ENCODE measurements at regions not wholly inside any gene's neighbourhood (a gene's known extent, or its start where the extent isn't known, plus 50 kb on each side); places are given as distances from the start of the nearest gene placed in this dataset.

DNA sequence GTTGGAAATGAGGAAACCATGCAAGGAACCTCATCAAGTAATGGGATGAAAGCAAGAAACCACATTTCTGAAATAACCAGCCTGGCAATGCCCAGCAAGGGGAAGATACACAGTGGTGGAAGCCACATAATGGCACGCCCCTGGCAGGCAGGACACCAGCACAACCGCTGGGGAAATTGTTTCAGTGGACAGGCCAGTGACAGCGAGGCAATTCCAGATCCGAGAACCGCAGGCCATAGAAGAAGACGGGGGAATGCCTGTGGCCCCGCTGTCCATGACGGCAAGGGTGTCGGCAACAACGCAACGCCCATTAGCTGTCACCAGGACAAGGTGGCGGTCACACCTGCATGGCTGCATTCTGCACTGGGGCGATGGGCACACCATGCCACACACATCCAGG lies 1389.6 kb downstream of the BRD1 start:
- Histone ChIP-seq H3K4me3 (no peak overlapping the region), H3K4me1 (no peaks in the 10 kb centered on the region), H3K36me3 (no peaks in the 10 kb centered on the region), H3K9me3 (no peaks in the 10 kb centered on the region), H3K27me3 (peaks cover 0 to 28% (median 0%) of the 10 kb centered on the region in 3 donors), H3K27ac (no peak overlapping the region)
- TF ChIP-seq EP300 (IDR thresholded peaks at IDR 0.05), result no peak
- TF ChIP-seq POLR2A (IDR thresholded peaks at IDR 0.05), result no peak
- TF ChIP-seq, protein P1, sequence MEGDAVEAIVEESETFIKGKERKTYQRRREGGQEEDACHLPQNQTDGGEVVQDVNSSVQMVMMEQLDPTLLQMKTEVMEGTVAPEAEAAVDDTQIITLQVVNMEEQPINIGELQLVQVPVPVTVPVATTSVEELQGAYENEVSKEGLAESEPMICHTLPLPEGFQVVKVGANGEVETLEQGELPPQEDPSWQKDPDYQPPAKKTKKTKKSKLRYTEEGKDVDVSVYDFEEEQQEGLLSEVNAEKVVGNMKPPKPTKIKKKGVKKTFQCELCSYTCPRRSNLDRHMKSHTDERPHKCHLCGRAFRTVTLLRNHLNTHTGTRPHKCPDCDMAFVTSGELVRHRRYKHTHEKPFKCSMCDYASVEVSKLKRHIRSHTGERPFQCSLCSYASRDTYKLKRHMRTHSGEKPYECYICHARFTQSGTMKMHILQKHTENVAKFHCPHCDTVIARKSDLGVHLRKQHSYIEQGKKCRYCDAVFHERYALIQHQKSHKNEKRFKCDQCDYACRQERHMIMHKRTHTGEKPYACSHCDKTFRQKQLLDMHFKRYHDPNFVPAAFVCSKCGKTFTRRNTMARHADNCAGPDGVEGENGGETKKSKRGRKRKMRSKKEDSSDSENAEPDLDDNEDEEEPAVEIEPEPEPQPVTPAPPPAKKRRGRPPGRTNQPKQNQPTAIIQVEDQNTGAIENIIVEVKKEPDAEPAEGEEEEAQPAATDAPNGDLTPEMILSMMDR (IDR thresholded peaks at IDR 0.05), result no peak
- no peak for TF ChIP-seq POLR2AphosphoS5 (IDR thresholded peaks at IDR 0.05)
- WGBS, 5 donors, result 85 to 97% (median 89%) methylated on average over 13 of the region's 13 CpGs
- DNase-seq, result no peak
- intact Hi-C loops (cut with DNase I; ENCODE audit: low total_unique reads), result no loop called here

DNA sequence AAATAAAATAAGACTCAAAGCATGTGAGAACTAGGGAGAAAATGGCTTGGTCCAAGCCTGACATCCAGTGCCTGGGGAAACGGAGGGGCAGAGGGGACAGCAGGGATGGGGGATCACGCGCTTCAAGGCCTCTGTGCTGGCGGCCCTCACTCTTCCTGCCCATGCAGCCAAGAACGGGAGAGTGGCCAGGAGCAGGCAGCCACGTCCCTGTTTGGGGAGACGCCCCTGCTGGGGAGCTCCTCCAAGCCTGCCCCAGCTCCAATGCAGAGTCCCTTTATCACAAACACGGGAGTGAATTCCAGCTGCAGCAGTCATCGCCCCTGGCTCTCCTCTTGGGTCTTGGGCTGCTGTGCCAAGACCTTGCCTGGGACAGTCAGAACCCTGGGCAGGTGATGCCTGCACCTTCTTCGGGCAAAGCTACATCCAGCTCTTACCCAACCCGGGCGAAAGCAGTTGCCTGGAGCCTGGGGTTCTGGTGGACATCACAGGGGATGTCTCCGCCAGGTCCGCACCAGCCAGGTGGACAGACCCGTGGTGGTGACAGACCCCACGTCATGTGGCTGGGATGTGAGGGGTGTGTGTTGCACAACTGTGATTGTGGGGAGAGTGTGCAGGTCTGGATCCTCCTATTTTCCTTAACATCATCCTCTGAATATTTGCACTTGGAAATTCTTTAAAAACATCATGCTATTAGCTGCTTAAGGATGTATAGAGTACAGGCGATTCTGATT lies 1391.3 kb downstream of the BRD1 start:
- Histone ChIP-seq H3K4me3 (no peak overlapping the region), H3K4me1 (peaks cover 0 to 3% (median 0%) of the 10 kb centered on the region in 4 donors), H3K27ac (no peak overlapping the region), H3K36me3 (no peaks in the 10 kb centered on the region), H3K9me3 (no peaks in the 10 kb centered on the region), H3K27me3 (peaks cover 0 to 28% (median 0%) of the 10 kb centered on the region in 3 donors)
- 80 to 85% (median 81%) methylated on average over 7 to 17 of the region's 17 CpGs for WGBS, 5 donors
- no peak for DNase-seq
- intact Hi-C loops (cut with DNase I; ENCODE audit: low total_unique reads), result no loop called here
- TF ChIP-seq, protein P1 (IDR thresholded peaks at IDR 0.05), result no peak
- TF ChIP-seq EP300 (IDR thresholded peaks at IDR 0.05) (no peak), POLR2A (IDR thresholded peaks at IDR 0.05) (no peak), POLR2AphosphoS5 (IDR thresholded peaks at IDR 0.05) (no peak)

DNA sequence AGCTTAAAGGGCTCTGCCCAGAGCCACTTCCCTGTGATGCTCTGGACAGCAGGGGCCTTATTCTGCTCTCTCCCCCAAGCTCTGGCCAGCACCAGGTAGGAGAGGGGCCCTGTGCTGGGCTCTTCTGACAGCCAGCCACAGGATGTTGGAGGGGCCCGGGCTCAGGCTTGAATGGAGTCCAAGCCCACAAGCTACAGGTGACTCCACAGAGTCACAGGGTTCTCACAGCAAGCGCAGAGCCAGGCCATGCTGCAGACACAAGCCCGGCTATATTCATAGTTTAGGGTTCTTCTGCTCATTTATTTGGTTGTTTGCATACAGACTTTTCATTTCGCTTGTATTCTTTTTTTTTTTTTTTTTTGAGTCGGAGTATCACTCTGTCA lies 1392.8 kb downstream of the BRD1 start:
- no peaks in the 10 kb centered on the region for H3K36me3 ChIP-seq
- H3K27me3 ChIP-seq, result peaks cover 0 to 35% (median 0%) of the 10 kb centered on the region in 3 donors
- H3K27ac ChIP-seq, result no peak overlapping the region
- H3K4me1 ChIP-seq, result peaks cover 0 to 8% (median 0%) of the 10 kb centered on the region in 4 donors
- no peak for TF ChIP-seq POLR2A (IDR thresholded peaks at IDR 0.05)
- TF ChIP-seq, protein P1 (IDR thresholded peaks at IDR 0.05), result no peak
- no peak for TF ChIP-seq EP300 (IDR thresholded peaks at IDR 0.05)
- no peak for TF ChIP-seq POLR2AphosphoS5 (IDR thresholded peaks at IDR 0.05)
- H3K4me3 ChIP-seq, result no peak overlapping the region
- 74 to 95% (median 82%) methylated on average over 5 of the region's 5 CpGs for WGBS, 5 donors
- intact Hi-C loops (cut with DNase I; ENCODE audit: low total_unique reads), result no loop called here
- no peak for DNase-seq
- H3K9me3 ChIP-seq, result no peaks in the 10 kb centered on the region

DNA sequence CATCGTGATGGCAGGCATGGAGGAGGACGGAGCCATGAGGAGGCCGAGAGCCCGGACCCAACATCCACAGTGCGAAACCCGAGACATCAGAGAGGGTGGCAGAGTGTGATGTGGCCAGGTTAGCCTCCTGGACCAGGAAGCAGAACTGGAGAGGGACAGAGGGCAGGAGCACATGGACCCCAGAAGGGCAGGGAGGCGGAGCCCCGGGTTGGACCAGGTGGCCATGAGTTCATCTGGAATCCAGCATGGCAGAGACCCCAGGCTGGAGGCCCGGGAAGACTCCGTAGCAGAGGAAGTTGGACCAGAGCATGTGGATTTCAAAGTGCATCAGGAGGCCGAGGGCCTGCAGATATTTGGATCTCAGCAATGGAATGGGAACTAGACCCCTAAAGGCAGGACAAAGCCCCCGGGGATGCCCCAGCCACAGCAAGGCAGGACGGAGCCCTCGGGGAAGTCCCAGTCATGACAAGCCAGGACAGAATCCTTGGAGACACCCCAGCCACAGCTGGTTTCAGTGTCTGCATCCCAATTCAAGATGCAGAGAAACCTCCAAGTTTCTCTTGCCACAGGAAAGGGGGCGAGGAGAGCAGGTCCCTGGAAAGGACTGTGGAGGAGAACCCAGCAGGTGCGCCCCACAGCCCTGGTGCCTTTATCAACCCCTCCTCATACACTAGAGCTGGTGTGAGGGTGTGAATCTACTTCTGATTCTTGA lies 1393.4 kb downstream of the BRD1 start:
- H3K4me3 ChIP-seq, result no peak overlapping the region
- H3K27ac ChIP-seq, result no peak overlapping the region
- no peaks in the 10 kb centered on the region for H3K36me3 ChIP-seq
- peaks cover 0 to 8% (median 0%) of the 10 kb centered on the region in 4 donors for H3K4me1 ChIP-seq
- TF ChIP-seq POLR2AphosphoS5 (IDR thresholded peaks at IDR 0.05), result no peak
- TF ChIP-seq, protein P1 (IDR thresholded peaks at IDR 0.05), result no peak
- TF ChIP-seq EP300 (IDR thresholded peaks at IDR 0.05), result no peak
- no peak for TF ChIP-seq POLR2A (IDR thresholded peaks at IDR 0.05)
- 76 to 90% (median 85%) methylated on average over 14 to 16 of the region's 16 CpGs for WGBS, 5 donors
- intact Hi-C loops (cut with DNase I; ENCODE audit: low total_unique reads), result no loop called here
- no peaks in the 10 kb centered on the region for H3K9me3 ChIP-seq
- H3K27me3 ChIP-seq, result peaks cover 0 to 40% (median 0%) of the 10 kb centered on the region in 3 donors
- DNase-seq, result no peak
